GM21576 (cell line): ENCODE measurements at regions not wholly inside any gene's neighbourhood (a gene's known extent, or its start where the extent isn't known, plus 50 kb on each side); places are given as distances from the start of the nearest gene placed in this dataset.

ENCODE experiments used
- ATAC-seq: cut with Tn5 transposase; IDR thresholded peaks from one replicate; pipeline ENCODE4 v1.9.1; 2021; ENCODE audit warnings: mild to moderate bottlenecking, moderate library complexity; ENCODE audit not compliant: unreplicated experiment

GRCh38 chr2:192854706-192855105 is 660.0 kb upstream of the TMEFF2 start:
- ATAC-seq: no peak

- no peak for ATAC-seq
Measured at GRCh38 chr2:192854031-192854430, 659.3 kb upstream of the TMEFF2 start.

- no peak for ATAC-seq
Measured at GRCh38 chr2:192828947-192829346, 634.2 kb upstream of the TMEFF2 start.

- ATAC-seq: no peak
Measured at GRCh38 chr2:192828175-192828574, 633.4 kb upstream of the TMEFF2 start.

- no peak for ATAC-seq
Measured at GRCh38 chr2:192827735-192828134, 633.0 kb upstream of the TMEFF2 start.

- no peak for ATAC-seq
Measured at GRCh38 chr2:192814376-192814775, 619.6 kb upstream of the TMEFF2 start.

GRCh38 chr2:192813341-192813740 is 618.6 kb upstream of the TMEFF2 start:
- no peak for ATAC-seq

- no peak for ATAC-seq
Measured at GRCh38 chr2:192809173-192809572, 614.4 kb upstream of the TMEFF2 start.

GRCh38 chr2:192783643-192784042 is 588.9 kb upstream of the TMEFF2 start:
- ATAC-seq: no peak

- ATAC-seq: no peak
Measured at GRCh38 chr2:192775459-192776262, 580.9 kb upstream of the TMEFF2 start.

GRCh38 chr2:192775011-192775410 is 580.3 kb upstream of the TMEFF2 start:
- ATAC-seq: no peak

GRCh38 chr2:192773044-192773443 is 578.3 kb upstream of the TMEFF2 start:
- no peak for ATAC-seq

GRCh38 chr2:192749611-192750200 is 555.0 kb upstream of the TMEFF2 start:
- no peak for ATAC-seq

GRCh38 chr2:192741889-192742288 is 547.2 kb upstream of the TMEFF2 start:
- no peak for ATAC-seq

GRCh38 chr2:192735447-192735846 is 540.7 kb upstream of the TMEFF2 start:
- ATAC-seq: no peak

- ATAC-seq: no peak
Measured at GRCh38 chr2:192729369-192729768, 534.6 kb upstream of the TMEFF2 start.

GRCh38 chr2:192725991-192726390 is 531.3 kb upstream of the TMEFF2 start:
- ATAC-seq: no peak

- ATAC-seq: no peak
Measured at GRCh38 chr2:192719629-192720028, 524.9 kb upstream of the TMEFF2 start.

GRCh38 chr2:192718340-192718739 is 523.6 kb upstream of the TMEFF2 start:
- ATAC-seq: no peak

- no peak for ATAC-seq
Measured at GRCh38 chr2:192700934-192701333, 506.2 kb upstream of the TMEFF2 start.

- ATAC-seq: no peak
Measured at GRCh38 chr2:192697880-192698279, 503.1 kb upstream of the TMEFF2 start.

GRCh38 chr2:192696857-192697256 is 502.1 kb upstream of the TMEFF2 start:
- ATAC-seq: no peak

GRCh38 chr2:192687015-192687414 is 492.3 kb upstream of the TMEFF2 start:
- ATAC-seq: no peak
